Colonic mucosa (tissue), 4 donors: ENCODE measurements at regions not wholly inside any gene's neighbourhood (a gene's known extent, or its start where the extent isn't known, plus 50 kb on each side); places are given as distances from the start of the nearest gene placed in this dataset.

ENCODE experiments used
- DNase-seq: peaks from one replicate; pipeline ENCODE4 v3.0.0-alpha.2; 2020
- H3K27ac ChIP-seq: fragments of 200-600 bp; one replicate; pipeline ENCODE4 v1.8.0; 2021
- H3K27me3 ChIP-seq: fragments of 200-600 bp; one replicate; pipeline ENCODE4 v1.8.0; 2021
- H3K36me3 ChIP-seq: fragments of 200-600 bp; one replicate; pipeline ENCODE4 v1.8.0; 2021
- H3K4me1 ChIP-seq: fragments of 200-600 bp; one replicate; pipeline ENCODE4 v1.8.0; 2021; ENCODE audit warnings: mild to moderate bottlenecking
- H3K4me3 ChIP-seq: fragments of 200-600 bp; one replicate; pipeline ENCODE4 v1.8.0; 2021
- H3K9ac ChIP-seq, 2 donors: one replicate each; pipeline ENCODE4 v1.7.0; 2013; ENCODE audit warnings: control low read depth in 2 of 2, low read depth in 2 of 2, low read length in 2 of 2
- H3K9me3 ChIP-seq: fragments of 200-600 bp; one replicate; pipeline ENCODE4 v1.8.0; 2021
- intact Hi-C: fragments of 100-400 bp; cut with DNase I; formaldehyde crosslinking; loops from one replicate; pipeline ENCODE4 v1.14.1; 2022
- TF ChIP-seq, protein P1 (sequence below): fragments of 200-600 bp; IDR thresholded peaks from one replicate; pipeline ENCODE4 v1.8.0; 2022; ENCODE audit warnings: antibody characterized with exemption, mild to moderate bottlenecking
- donor health status: healthy.
- donor health status: DM: no; HTN: no; CAD: no.
- donor health status: DM: no; HTN: no; CAD: no.

GRCh38 chr2:147051814-147052213 lies 793.0 kb upstream of the ACVR2A start:
- Histone ChIP-seq H3K9ac (no peak overlapping the region), H3K27me3 (no peaks in the 10 kb centered on the region), H3K36me3 (no peaks in the 10 kb centered on the region), H3K4me3 (no peak overlapping the region), H3K9me3 (no peaks in the 10 kb centered on the region), H3K4me1 (no peaks in the 10 kb centered on the region), H3K27ac (no peak overlapping the region)
- no peak for DNase-seq
- intact Hi-C loops = no loop called here
- TF ChIP-seq, protein P1, sequence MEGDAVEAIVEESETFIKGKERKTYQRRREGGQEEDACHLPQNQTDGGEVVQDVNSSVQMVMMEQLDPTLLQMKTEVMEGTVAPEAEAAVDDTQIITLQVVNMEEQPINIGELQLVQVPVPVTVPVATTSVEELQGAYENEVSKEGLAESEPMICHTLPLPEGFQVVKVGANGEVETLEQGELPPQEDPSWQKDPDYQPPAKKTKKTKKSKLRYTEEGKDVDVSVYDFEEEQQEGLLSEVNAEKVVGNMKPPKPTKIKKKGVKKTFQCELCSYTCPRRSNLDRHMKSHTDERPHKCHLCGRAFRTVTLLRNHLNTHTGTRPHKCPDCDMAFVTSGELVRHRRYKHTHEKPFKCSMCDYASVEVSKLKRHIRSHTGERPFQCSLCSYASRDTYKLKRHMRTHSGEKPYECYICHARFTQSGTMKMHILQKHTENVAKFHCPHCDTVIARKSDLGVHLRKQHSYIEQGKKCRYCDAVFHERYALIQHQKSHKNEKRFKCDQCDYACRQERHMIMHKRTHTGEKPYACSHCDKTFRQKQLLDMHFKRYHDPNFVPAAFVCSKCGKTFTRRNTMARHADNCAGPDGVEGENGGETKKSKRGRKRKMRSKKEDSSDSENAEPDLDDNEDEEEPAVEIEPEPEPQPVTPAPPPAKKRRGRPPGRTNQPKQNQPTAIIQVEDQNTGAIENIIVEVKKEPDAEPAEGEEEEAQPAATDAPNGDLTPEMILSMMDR = no peak

DNA sequence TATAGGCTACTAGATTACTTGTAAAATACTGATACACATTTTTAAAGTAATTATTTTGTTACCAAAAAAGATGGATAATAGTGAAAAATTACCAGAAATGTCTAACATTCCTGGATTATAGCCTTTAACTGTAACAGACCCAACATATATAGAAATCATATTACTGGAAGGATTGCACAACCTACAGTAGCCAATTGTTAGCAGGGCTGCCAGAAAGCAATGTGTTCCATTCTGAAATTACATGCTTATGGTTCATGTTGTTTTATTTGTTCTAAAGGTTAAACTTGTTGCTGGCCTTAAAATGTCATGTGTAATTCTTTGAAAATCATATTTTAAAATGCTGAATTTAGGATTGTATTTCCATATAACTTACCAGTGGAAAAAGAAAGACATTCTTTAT lies 793.6 kb upstream of the ACVR2A start:
- TF ChIP-seq, protein P1 = no peak
- H3K9ac ChIP-seq = no peak overlapping the region
- intact Hi-C loops = no loop called here
- no peaks in the 10 kb centered on the region for H3K27me3 ChIP-seq
- no peak for DNase-seq
- H3K36me3 ChIP-seq = no peaks in the 10 kb centered on the region
- H3K4me1 ChIP-seq = no peaks in the 10 kb centered on the region
- H3K4me3 ChIP-seq = no peak overlapping the region
- no peaks in the 10 kb centered on the region for H3K9me3 ChIP-seq
- H3K27ac ChIP-seq = no peak overlapping the region

- H3K27ac ChIP-seq = no peak overlapping the region
- intact Hi-C loops = no loop called here
- DNase-seq = no peak
- H3K36me3 ChIP-seq = no peaks in the 10 kb centered on the region
- H3K9ac ChIP-seq = no peak overlapping the region
- TF ChIP-seq, protein P1 = no peak
- H3K4me1 ChIP-seq = no peaks in the 10 kb centered on the region
- no peaks in the 10 kb centered on the region for H3K9me3 ChIP-seq
- no peak overlapping the region for H3K4me3 ChIP-seq
- H3K27me3 ChIP-seq = no peaks in the 10 kb centered on the region
These were observed 794.9 kb upstream of the ACVR2A start for GRCh38 chr2:147049957-147050356.

- DNase-seq = no peak
- intact Hi-C loops = no loop called here
- Histone ChIP-seq H3K36me3 (no peaks in the 10 kb centered on the region), H3K9me3 (no peaks in the 10 kb centered on the region), H3K9ac (no peak overlapping the region), H3K27ac (no peak overlapping the region), H3K4me1 (no peaks in the 10 kb centered on the region), H3K4me3 (no peak overlapping the region), H3K27me3 (no peaks in the 10 kb centered on the region)
- TF ChIP-seq, protein P1 = no peak
These were observed 798.4 kb upstream of the ACVR2A start for GRCh38 chr2:147046473-147046872.

GRCh38 chr2:147045113-147045512 lies 799.7 kb upstream of the ACVR2A start:
- no peaks in the 10 kb centered on the region for H3K27me3 ChIP-seq
- H3K9ac ChIP-seq = no peak overlapping the region
- intact Hi-C loops = no loop called here
- H3K27ac ChIP-seq = no peak overlapping the region
- TF ChIP-seq, protein P1 = peak; percentile 51
- peak; percentile 55 for DNase-seq
- no peak overlapping the region for H3K4me3 ChIP-seq
- no peaks in the 10 kb centered on the region for H3K4me1 ChIP-seq
- no peaks in the 10 kb centered on the region for H3K36me3 ChIP-seq
- H3K9me3 ChIP-seq = no peaks in the 10 kb centered on the region

DNA sequence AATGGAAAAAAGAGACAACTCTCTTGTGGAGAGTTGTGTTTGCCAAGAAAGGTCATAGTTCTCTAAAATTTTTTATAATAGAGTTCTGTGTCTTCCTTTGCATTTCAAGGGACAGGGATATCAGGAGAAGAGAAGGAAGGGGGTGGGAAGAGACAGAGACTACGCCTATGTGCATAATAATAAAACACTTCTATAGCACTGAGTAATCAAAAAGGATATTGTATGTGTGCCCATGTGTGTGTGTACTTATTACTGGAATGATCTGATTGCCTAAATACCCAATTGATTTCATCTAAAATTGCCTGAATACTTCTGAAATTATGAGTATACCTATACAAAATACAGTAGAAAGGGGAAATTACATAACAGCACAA lies 803.7 kb upstream of the ACVR2A start:
- no peaks in the 10 kb centered on the region for H3K9me3 ChIP-seq
- H3K4me1 ChIP-seq = no peaks in the 10 kb centered on the region
- intact Hi-C loops = no loop called here
- TF ChIP-seq, protein P1 = no peak
- no peak overlapping the region for H3K4me3 ChIP-seq
- no peak for DNase-seq
- H3K27me3 ChIP-seq = no peaks in the 10 kb centered on the region
- no peak overlapping the region for H3K9ac ChIP-seq
- H3K27ac ChIP-seq = peak overlapping the region; percentile 30
- H3K36me3 ChIP-seq = no peaks in the 10 kb centered on the region
